Right lobe of liver (tissue), 4 donors: ENCODE measurements at regions not wholly inside any gene's neighbourhood (a gene's known extent, or its start where the extent isn't known, plus 50 kb on each side); places are given as distances from the start of the nearest gene placed in this dataset.
"Not testable (repeated sequence)": the region's sequence is repeated elsewhere in the genome, so short reads cannot be mapped to it uniquely, and the experiment has no call there.

Experiments
- POLR2A ChIP-seq: fragments of 450-650 bp; IDR thresholded peaks from one replicate; pipeline ENCODE4 v1.6.1; 2017; ENCODE audit warnings: antibody characterized with exemption, mild to moderate bottlenecking
- TF ChIP-seq, protein P1 (sequence below), 4 donors: fragments of 200-600 bp in 3 of 4; fragments of 450-650 bp in 1 of 4; IDR thresholded peaks; one replicate each; pipeline versions ENCODE4 v1.5.1 to v1.8.0; 2016 to 2022; ENCODE audit warnings: antibody characterized with exemption in 4 of 4, mild to moderate bottlenecking in 2 of 4
- donor health status: DM: no; HTN: no; CAD: no.
- donor health status: DM: no; HTN: no; CAD: no.
- donor health status: DM: no; HTN: yes; CAD: no.

DNA sequence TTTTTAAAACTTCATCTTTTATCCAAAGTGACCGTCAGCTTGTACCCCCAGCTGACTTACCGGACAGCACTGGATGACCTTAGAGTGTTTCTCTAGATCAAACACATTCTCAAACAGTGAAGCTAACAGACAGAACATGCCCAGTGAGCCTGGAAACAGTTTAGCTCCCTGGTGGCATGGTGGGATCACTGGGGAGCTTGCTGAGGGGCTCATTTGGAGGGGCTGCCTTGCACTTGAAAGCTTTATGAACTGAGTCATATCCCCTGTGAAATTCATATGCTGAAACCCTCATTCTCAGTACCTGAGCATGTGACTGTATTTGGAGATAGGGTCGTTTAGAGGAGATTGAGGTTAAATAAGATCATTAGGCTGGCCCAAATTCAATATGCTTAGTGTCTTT lies 2913.2 kb downstream of the RPIA start:
- not testable (repeated sequence) for TF ChIP-seq POLR2A
- TF ChIP-seq, protein P1, sequence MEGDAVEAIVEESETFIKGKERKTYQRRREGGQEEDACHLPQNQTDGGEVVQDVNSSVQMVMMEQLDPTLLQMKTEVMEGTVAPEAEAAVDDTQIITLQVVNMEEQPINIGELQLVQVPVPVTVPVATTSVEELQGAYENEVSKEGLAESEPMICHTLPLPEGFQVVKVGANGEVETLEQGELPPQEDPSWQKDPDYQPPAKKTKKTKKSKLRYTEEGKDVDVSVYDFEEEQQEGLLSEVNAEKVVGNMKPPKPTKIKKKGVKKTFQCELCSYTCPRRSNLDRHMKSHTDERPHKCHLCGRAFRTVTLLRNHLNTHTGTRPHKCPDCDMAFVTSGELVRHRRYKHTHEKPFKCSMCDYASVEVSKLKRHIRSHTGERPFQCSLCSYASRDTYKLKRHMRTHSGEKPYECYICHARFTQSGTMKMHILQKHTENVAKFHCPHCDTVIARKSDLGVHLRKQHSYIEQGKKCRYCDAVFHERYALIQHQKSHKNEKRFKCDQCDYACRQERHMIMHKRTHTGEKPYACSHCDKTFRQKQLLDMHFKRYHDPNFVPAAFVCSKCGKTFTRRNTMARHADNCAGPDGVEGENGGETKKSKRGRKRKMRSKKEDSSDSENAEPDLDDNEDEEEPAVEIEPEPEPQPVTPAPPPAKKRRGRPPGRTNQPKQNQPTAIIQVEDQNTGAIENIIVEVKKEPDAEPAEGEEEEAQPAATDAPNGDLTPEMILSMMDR (IDR thresholded peaks at IDR 0.05), result not testable (repeated sequence)
